Sigmoid colon (tissue), 4 donors: ENCODE measurements at regions not wholly inside any gene's neighbourhood (a gene's known extent, or its start where the extent isn't known, plus 50 kb on each side); places are given as distances from the start of the nearest gene placed in this dataset.
A peak's percentile ranks its signal among the peaks of the same experiment; 100 is the strongest.

Experiments used
- EP300 ChIP-seq, 4 donors: sonication (generic); formaldehyde crosslinking; IDR thresholded peaks; one replicate each; pipeline ENCODE4 v1.6.1; 2017; ENCODE audit warnings: antibody characterized with exemption in 4 of 4
- POLR2A ChIP-seq, 2 donors: fragments of 450-650 bp; IDR thresholded peaks; one replicate each; pipeline ENCODE4 v1.6.1; 2016; ENCODE audit warnings: antibody characterized with exemption in 2 of 2, mild to moderate bottlenecking in 2 of 2, moderate library complexity in 2 of 2
- POLR2AphosphoS5 ChIP-seq, 4 donors: sonication (generic); formaldehyde crosslinking; IDR thresholded peaks; one replicate each; pipeline ENCODE4 v1.6.1; 2017; ENCODE audit warnings: antibody characterized with exemption in 4 of 4
- TF ChIP-seq, protein P1 (sequence below), 4 experiments: fragments of 450-650 bp in 3 of 4; fragments of 200-600 bp in 1 of 4; IDR thresholded peaks; one replicate each; pipeline ENCODE4 v1.5.1; 2016 to 2019; ENCODE audit warnings: antibody characterized with exemption in 4 of 4, mild to moderate bottlenecking in 3 of 4, moderate library complexity in 2 of 4

DNA sequence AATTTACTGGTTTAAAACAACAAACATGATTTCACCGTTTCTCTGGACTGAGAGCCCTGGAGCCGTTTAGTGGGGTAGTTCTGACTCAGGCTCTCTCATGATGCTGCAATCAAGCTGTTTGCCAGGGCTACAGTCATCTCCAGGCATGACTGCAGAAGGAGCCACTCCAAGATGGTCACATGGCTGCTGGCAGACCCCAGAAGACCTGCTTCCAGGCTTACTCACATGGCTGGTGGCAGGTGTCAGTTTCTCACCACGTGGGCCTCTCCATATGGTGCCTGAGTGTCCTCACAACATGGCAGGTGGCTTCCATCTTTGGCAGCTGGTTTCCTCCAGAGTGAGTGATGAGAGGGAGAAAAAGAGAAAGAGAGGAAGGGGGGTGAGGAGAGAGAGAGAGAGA is 378.3 kb upstream of the RGMA start:
- TF ChIP-seq, protein P1, sequence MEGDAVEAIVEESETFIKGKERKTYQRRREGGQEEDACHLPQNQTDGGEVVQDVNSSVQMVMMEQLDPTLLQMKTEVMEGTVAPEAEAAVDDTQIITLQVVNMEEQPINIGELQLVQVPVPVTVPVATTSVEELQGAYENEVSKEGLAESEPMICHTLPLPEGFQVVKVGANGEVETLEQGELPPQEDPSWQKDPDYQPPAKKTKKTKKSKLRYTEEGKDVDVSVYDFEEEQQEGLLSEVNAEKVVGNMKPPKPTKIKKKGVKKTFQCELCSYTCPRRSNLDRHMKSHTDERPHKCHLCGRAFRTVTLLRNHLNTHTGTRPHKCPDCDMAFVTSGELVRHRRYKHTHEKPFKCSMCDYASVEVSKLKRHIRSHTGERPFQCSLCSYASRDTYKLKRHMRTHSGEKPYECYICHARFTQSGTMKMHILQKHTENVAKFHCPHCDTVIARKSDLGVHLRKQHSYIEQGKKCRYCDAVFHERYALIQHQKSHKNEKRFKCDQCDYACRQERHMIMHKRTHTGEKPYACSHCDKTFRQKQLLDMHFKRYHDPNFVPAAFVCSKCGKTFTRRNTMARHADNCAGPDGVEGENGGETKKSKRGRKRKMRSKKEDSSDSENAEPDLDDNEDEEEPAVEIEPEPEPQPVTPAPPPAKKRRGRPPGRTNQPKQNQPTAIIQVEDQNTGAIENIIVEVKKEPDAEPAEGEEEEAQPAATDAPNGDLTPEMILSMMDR (IDR thresholded peaks at IDR 0.05) = no peak
- no peak for TF ChIP-seq EP300 (IDR thresholded peaks at IDR 0.05)
- no peak for TF ChIP-seq POLR2A (IDR thresholded peaks at IDR 0.05)
- peak; percentile 11 to 64 (median 26) for TF ChIP-seq POLR2AphosphoS5 (IDR thresholded peaks at IDR 0.05)
